SK-N-SH (cell line): ENCODE measurements at regions not wholly inside any gene's neighbourhood (a gene's known extent, or its start where the extent isn't known, plus 50 kb on each side); places are given as distances from the start of the nearest gene placed in this dataset.

ENCODE experiments used
- POLR2AphosphoS5 ChIP-seq: IDR thresholded peaks from 2 replicates; pipeline ENCODE4 v1.6.1; 2012; ENCODE audit warnings: low read depth, low read length
- RFX5 ChIP-seq: IDR thresholded peaks from 2 replicates; pipeline ENCODE4 v1.6.1; 2012; ENCODE audit warnings: mild to moderate bottlenecking, improper control_type of control experiment, low read length
- SMC3 ChIP-seq: IDR thresholded peaks from 2 replicates; pipeline ENCODE4 v1.6.1; 2012; ENCODE audit warnings: low read depth, low read length, improper control_type of control experiment
- TAF1 ChIP-seq: IDR thresholded peaks from 2 replicates; pipeline ENCODE4 v1.6.1; 2012; ENCODE audit warnings: low read depth, mild to moderate bottlenecking, low read length, moderate library complexity, borderline replicate concordance
- TF ChIP-seq, protein P1 (sequence below): fragments of 200-600 bp; sonication (generic); IDR thresholded peaks from 2 replicates; pipeline ENCODE4 v1.6.1; 2017; ENCODE audit warnings: antibody characterized with exemption, mild to moderate bottlenecking, moderate library complexity
- TF ChIP-seq, protein P2 (sequence below): fragments of 150-350 bp; IDR thresholded peaks from 2 replicates; pipeline ENCODE4 v1.6.1; 2017; ENCODE audit warnings: antibody characterized with exemption, low read length, low read depth, borderline replicate concordance
- TF ChIP-seq, protein P3 (sequence below): IDR thresholded peaks from 2 replicates; pipeline ENCODE4 v1.4.0; 2012; ENCODE audit warnings: low read depth

DNA sequence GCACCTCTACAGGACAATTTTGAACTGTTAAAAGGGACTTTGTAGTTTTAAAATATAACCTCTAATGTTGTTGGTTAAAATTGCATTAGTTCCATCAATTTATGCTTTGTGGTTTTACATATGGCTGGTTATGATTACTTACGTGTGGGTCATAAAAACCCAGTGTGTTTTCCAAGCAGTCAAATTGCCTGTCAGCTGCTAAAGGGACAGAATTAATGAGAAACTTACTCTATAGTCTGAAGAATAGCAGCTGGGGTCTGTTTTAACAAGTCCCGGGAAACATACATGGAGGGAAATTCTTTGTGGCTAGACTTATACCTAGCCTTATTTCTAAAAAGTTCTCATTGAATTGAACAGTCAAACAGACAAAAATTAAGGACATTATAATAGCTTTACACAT, 820.9 kb upstream of the ADGRL4 start:
- TF ChIP-seq RFX5 (no peak), POLR2AphosphoS5 (no peak), SMC3 (no peak), TAF1 (no peak)
- TF ChIP-seq, protein P1, sequence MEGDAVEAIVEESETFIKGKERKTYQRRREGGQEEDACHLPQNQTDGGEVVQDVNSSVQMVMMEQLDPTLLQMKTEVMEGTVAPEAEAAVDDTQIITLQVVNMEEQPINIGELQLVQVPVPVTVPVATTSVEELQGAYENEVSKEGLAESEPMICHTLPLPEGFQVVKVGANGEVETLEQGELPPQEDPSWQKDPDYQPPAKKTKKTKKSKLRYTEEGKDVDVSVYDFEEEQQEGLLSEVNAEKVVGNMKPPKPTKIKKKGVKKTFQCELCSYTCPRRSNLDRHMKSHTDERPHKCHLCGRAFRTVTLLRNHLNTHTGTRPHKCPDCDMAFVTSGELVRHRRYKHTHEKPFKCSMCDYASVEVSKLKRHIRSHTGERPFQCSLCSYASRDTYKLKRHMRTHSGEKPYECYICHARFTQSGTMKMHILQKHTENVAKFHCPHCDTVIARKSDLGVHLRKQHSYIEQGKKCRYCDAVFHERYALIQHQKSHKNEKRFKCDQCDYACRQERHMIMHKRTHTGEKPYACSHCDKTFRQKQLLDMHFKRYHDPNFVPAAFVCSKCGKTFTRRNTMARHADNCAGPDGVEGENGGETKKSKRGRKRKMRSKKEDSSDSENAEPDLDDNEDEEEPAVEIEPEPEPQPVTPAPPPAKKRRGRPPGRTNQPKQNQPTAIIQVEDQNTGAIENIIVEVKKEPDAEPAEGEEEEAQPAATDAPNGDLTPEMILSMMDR = no peak
- TF ChIP-seq, protein P2, sequence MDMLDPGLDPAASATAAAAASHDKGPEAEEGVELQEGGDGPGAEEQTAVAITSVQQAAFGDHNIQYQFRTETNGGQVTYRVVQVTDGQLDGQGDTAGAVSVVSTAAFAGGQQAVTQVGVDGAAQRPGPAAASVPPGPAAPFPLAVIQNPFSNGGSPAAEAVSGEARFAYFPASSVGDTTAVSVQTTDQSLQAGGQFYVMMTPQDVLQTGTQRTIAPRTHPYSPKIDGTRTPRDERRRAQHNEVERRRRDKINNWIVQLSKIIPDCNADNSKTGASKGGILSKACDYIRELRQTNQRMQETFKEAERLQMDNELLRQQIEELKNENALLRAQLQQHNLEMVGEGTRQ = no peak
- TF ChIP-seq, protein P3, sequence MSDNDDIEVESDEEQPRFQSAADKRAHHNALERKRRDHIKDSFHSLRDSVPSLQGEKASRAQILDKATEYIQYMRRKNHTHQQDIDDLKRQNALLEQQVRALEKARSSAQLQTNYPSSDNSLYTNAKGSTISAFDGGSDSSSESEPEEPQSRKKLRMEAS = no peak
